GM10266 (cell line): ENCODE measurements at regions not wholly inside any gene's neighbourhood (a gene's known extent, or its start where the extent isn't known, plus 50 kb on each side); places are given as distances from the start of the nearest gene placed in this dataset.

Experiments
- DNase-seq: peaks from one replicate; pipeline ENCODE4 v3.0.0; 2012; ENCODE audit errors: extremely low spot score
- CTCF ChIP-seq: IDR thresholded peaks from 2 replicates; pipeline ENCODE4 v1.5.1; 2012; ENCODE audit warnings: mild to moderate bottlenecking, low read depth; ENCODE audit not compliant: control insufficient read depth, insufficient read depth; ENCODE audit errors: missing control alignments

- TF ChIP-seq CTCF: no peak
- no peak for DNase-seq
Observed at GRCh38 chrX:40457406-40457805, 123.4 kb upstream of the ATP6AP2 start.

DNA sequence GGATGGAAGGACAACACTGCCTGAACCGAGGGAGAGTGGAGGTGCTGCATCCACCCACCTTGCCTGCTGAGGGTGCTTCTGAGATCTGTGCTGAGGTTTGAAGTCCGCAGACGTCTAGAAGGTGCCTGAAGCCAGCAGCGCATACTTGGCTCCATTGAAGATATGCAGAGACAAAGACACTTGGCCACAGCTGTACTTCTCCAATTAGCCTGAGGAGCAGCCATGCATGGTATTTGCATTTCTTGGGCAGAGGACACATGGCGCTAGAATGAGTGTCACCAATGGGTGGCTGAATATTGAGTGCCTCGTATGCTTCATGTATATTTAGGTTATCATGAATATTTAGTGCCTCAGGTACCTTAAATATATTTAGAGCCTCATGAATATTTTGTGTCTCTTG is 128.7 kb upstream of the ATP6AP2 start:
- no peak for TF ChIP-seq CTCF
- no peak for DNase-seq

DNA sequence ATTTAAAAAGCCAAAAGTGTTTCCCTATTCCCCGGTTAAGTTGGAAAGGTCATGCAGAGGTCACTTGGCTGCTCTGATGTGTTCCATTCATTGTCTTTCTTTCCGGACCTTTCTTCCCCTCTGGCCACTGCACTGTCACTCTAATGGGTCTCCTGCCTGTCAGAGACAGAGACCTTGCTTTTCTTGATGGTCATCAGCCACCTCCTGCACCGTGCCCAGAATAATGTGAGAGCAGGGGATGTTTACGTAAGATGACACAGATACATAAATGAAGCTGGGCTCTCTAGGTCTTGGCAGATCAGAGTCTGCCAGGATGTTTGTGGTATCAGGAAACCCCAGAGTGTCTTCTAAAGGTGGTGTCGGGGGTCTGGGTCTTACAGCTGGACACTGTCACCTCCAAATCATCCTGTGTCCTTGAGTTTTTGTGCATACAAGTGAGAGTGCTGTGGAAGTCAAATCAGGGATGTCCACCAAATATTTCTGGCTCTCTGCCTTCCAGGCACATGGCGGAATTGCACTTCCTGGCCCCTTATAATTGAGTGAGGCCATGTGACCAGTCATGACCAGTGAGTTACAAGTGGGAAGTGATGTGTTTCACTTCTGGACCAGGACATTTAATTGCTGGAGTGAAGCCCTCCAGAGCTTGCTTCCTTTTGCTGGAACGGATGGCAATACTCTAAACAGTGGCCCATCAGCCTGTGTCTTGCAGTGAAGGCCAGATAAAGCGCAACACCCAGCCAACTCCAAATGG is 130.6 kb upstream of the ATP6AP2 start:
- no peak for DNase-seq
- no peak for TF ChIP-seq CTCF

GRCh38 chrX:40449396-40449795 is 131.4 kb upstream of the ATP6AP2 start:
- DNase-seq: no peak
- TF ChIP-seq CTCF: no peak

- no peak for DNase-seq
- TF ChIP-seq CTCF: no peak
Observed at GRCh38 chrX:40448793-40449192, 132.0 kb upstream of the ATP6AP2 start.

GRCh38 chrX:40446921-40447320 is 133.8 kb upstream of the ATP6AP2 start:
- no peak for DNase-seq
- TF ChIP-seq CTCF: no peak

- no peak for TF ChIP-seq CTCF
- no peak for DNase-seq
Observed at GRCh38 chrX:40445691-40446090, 135.1 kb upstream of the ATP6AP2 start.
